Osteoblast (primary cell): ENCODE measurements at regions not wholly inside any gene's neighbourhood (a gene's known extent, or its start where the extent isn't known, plus 50 kb on each side); places are given as distances from the start of the nearest gene placed in this dataset.

ENCODE experiments used
- DNase-seq: peaks from one replicate; pipeline ENCODE4 v3.0.0; 2011; ENCODE audit warnings: low spot score, mixed read lengths; ENCODE audit not compliant: insufficient read length; ENCODE audit errors: missing footprints
- H2AFZ ChIP-seq: 2 replicates; pipeline ENCODE4 v1.6.0; 2011; ENCODE audit warnings: mild to moderate bottlenecking, low read length
- H3K27ac ChIP-seq: 2 replicates; pipeline ENCODE4 v1.5.1; 2011; ENCODE audit warnings: mild to moderate bottlenecking, low read depth, low read length, moderate library complexity
- H3K27me3 ChIP-seq: 2 replicates; pipeline ENCODE4 v1.6.0; 2012; ENCODE audit warnings: mild to moderate bottlenecking, control low read depth, inconsistent platforms, low read length, moderate library complexity; ENCODE audit not compliant: insufficient read depth
- H3K36me3 ChIP-seq: 2 replicates; pipeline ENCODE4 v1.5.1; 2011; ENCODE audit warnings: mild to moderate bottlenecking, low read length, control low read depth, moderate library complexity; ENCODE audit not compliant: insufficient read depth
- H3K4me1 ChIP-seq: 2 replicates; pipeline ENCODE4 v1.5.1; 2011; ENCODE audit warnings: mild to moderate bottlenecking, low read length, control low read depth, moderate library complexity; ENCODE audit not compliant: insufficient read depth
- H3K4me2 ChIP-seq: 2 replicates; pipeline ENCODE4 v1.6.0; 2011; ENCODE audit warnings: mild to moderate bottlenecking, low read length; ENCODE audit not compliant: insufficient read depth
- H3K4me3 ChIP-seq: fragments of 200-600 bp; sonication (generic); 3 replicates; pipeline ENCODE4 v1.5.1; 2012; ENCODE audit warnings: mild to moderate bottlenecking, low read length, inconsistent platforms; ENCODE audit not compliant: insufficient read depth
- H3K79me2 ChIP-seq: 2 replicates; pipeline ENCODE4 v1.6.0; 2012; ENCODE audit warnings: mild to moderate bottlenecking, low read length, control low read depth, inconsistent platforms; ENCODE audit not compliant: insufficient read depth
- H3K9me3 ChIP-seq: 2 replicates; pipeline ENCODE4 v1.5.1; 2011; ENCODE audit warnings: low read depth, low read length, control low read depth
- H4K20me1 ChIP-seq: 2 replicates; pipeline ENCODE4 v1.6.0; 2012; ENCODE audit warnings: mild to moderate bottlenecking, low read length, control low read depth; ENCODE audit not compliant: insufficient read depth
- CTCF ChIP-seq: IDR thresholded peaks from 2 replicates; pipeline ENCODE4 v1.5.1; 2011; ENCODE audit warnings: mild to moderate bottlenecking, low read depth, low read length, moderate library complexity; ENCODE audit errors: extremely low read depth

DNA sequence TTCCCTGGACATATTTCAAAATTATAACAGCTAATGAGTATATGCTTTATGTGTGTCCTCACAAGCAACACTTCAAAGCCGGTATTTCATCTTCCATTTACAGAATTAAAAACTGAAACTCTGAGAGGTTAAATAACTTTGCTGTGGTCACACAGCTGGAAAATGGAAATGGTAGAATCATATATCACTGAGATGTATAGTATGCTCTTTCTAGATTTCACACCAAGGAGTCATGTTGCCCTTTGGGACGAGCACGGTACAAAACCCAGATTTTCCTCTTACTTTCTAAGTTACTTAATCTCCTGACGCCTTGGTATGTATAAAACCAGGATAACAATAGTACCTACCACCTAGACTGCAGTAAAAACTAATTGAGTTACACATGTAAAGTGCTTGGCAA lies 152.6 kb upstream of the GRIP1 start:
- H3K79me2 ChIP-seq: no peaks in the 10 kb centered on the region
- no peak for TF ChIP-seq CTCF
- DNase-seq: no peak
- no peak overlapping the region for H2AFZ ChIP-seq
- H3K27ac ChIP-seq: no peak overlapping the region
- H3K27me3 ChIP-seq: no peaks in the 10 kb centered on the region
- no peaks in the 10 kb centered on the region for H3K36me3 ChIP-seq
- H3K4me1 ChIP-seq: no peaks in the 10 kb centered on the region
- H3K4me3 ChIP-seq: no peak overlapping the region
- H4K20me1 ChIP-seq: no peaks in the 10 kb centered on the region
- H3K4me2 ChIP-seq: no peak overlapping the region
- no peaks in the 10 kb centered on the region for H3K9me3 ChIP-seq

DNA sequence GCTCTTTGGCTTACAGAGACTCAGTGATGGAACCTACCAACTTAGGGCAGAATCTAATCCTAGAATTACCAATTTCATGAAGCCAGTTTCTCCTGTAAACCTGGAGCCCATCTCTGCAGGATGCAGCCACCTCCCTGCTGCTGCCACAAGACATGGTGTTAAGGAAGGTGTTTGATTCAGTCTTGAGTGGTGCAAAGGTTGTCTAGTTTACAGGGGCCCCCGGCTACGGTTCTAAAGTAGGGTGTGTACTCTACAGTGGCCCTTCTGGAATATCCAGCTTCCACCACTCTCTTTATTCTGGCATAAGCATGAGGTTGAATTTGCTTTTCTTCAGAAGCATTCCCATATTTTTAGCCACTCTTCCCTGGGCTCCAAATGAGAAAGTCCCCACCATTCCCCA lies 154.1 kb upstream of the GRIP1 start:
- no peak for TF ChIP-seq CTCF
- DNase-seq: no peak
- Histone ChIP-seq H3K4me1 (no peaks in the 10 kb centered on the region), H3K27ac (no peak overlapping the region), H3K27me3 (no peaks in the 10 kb centered on the region), H2AFZ (no peak overlapping the region), H4K20me1 (no peaks in the 10 kb centered on the region), H3K9me3 (no peaks in the 10 kb centered on the region), H3K36me3 (no peaks in the 10 kb centered on the region), H3K79me2 (no peaks in the 10 kb centered on the region), H3K4me2 (no peak overlapping the region), H3K4me3 (no peak overlapping the region)

GRCh38 chr12:66836623-66837310 lies 157.9 kb upstream of the GRIP1 start:
- Histone ChIP-seq H3K9me3 (no peaks in the 10 kb centered on the region), H3K4me1 (no peaks in the 10 kb centered on the region), H3K27ac (no peak overlapping the region), H3K36me3 (no peaks in the 10 kb centered on the region), H4K20me1 (no peaks in the 10 kb centered on the region), H2AFZ (no peak overlapping the region), H3K4me3 (no peak overlapping the region), H3K4me2 (no peak overlapping the region), H3K79me2 (no peaks in the 10 kb centered on the region), H3K27me3 (no peaks in the 10 kb centered on the region)
- no peak for TF ChIP-seq CTCF
- DNase-seq: peak; percentile 15

DNA sequence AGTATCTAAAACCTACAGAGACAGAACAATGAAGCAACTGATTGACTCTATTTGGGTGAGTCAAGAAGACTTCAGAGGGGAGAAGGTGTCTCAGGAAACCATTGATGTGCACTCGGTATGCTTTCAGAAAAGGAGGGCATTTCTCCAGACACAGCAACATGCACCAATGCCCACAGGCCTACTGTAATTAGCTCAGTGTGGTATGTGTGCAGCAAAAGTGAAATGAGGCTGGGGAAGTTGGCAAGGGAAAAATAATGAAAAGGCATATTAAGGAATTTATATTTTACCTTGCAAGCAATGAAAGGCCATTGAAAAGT lies 158.4 kb upstream of the GRIP1 start:
- Histone ChIP-seq H2AFZ (no peak overlapping the region), H3K36me3 (no peaks in the 10 kb centered on the region), H3K4me3 (no peak overlapping the region), H3K9me3 (no peaks in the 10 kb centered on the region), H3K27me3 (no peaks in the 10 kb centered on the region), H4K20me1 (no peaks in the 10 kb centered on the region), H3K79me2 (no peaks in the 10 kb centered on the region), H3K4me1 (no peaks in the 10 kb centered on the region), H3K27ac (no peak overlapping the region), H3K4me2 (no peak overlapping the region)
- no peak for TF ChIP-seq CTCF
- no peak for DNase-seq
